ENCODE measurements at regions not wholly inside any gene's neighbourhood (a gene's known extent, or its start where the extent isn't known, plus 50 kb on each side); places are given as distances from the start of the nearest gene placed in this dataset.

DNA sequence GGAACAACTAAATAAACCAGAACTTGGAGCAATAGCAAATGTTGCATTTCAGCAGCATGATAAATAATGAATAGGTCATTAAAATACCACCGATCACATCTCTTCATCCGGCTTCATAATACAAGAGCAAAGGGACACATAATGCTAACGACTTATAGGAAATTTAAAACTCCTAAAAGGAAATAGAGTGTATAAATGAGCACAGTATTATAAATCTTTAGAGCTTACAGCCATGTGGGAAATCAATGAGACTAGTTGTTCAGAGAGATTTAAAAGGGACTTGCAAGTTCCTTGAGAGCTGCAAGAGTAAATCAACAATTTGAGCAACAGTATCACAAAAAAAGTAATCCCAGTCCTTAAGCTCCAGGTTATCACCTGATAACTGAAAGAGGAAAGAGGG lies 677.0 kb downstream of the PLOD2 start:
- TF ChIP-seq, protein P1, sequence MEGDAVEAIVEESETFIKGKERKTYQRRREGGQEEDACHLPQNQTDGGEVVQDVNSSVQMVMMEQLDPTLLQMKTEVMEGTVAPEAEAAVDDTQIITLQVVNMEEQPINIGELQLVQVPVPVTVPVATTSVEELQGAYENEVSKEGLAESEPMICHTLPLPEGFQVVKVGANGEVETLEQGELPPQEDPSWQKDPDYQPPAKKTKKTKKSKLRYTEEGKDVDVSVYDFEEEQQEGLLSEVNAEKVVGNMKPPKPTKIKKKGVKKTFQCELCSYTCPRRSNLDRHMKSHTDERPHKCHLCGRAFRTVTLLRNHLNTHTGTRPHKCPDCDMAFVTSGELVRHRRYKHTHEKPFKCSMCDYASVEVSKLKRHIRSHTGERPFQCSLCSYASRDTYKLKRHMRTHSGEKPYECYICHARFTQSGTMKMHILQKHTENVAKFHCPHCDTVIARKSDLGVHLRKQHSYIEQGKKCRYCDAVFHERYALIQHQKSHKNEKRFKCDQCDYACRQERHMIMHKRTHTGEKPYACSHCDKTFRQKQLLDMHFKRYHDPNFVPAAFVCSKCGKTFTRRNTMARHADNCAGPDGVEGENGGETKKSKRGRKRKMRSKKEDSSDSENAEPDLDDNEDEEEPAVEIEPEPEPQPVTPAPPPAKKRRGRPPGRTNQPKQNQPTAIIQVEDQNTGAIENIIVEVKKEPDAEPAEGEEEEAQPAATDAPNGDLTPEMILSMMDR (conservative IDR thresholded peaks at IDR 0.05): no peak
- no CpG with 5 or more reads among the region's 3 CpGs for WGBS (ENCODE audit: extremely low coverage, insufficient read length, low lambda C conversion rate)

More for the DNA sequence above, 677.0 kb downstream of the PLOD2 start:
- H3K23ac ChIP-seq (ENCODE audit: insufficient read length, low read depth, low read length): no peak overlapping the region
- no peak overlapping the region for H3T11ph ChIP-seq (ENCODE audit: low read length)
- no peak overlapping the region for H3K4ac ChIP-seq (ENCODE audit: low read depth, low read length)
- H2AFZ ChIP-seq (ENCODE audit: low read length): no peak overlapping the region
- H3K9me3 ChIP-seq (ENCODE audit: control insufficient read depth, low read depth, low read length): no peaks in the 10 kb centered on the region
- no peaks in the 10 kb centered on the region for H3K79me1 ChIP-seq (ENCODE audit: insufficient read depth, low read depth, low read length, poor library complexity, severe bottlenecking)
- Mint-ChIP-seq H3K4me1 (peaks cover 0 to 2% of the 10 kb centered on the region in 2 experiments; a peak in 1 of 4 replicates), H3K9me3 (peaks cover 7 to 12% of the 10 kb centered on the region in 2 experiments), H3K4me3 (no peak overlapping the region), H3K36me3 (ENCODE audit: insufficient read depth in 1 of 3, low read depth in 3 of 3) (peaks cover 4 to 6% (median 5%) of the 10 kb centered on the region in 3 experiments; a peak in 6 of 7 replicates), H3K27me3 (ENCODE audit: low read depth) (no peaks in the 10 kb centered on the region; the same call in 1 of the 2 replicates), H3K27ac (peak overlapping the region in 2 of 3 experiments; percentile 11 to 35; a peak in 3 of 7 replicates)
- H4K20me1 ChIP-seq (ENCODE audit: control insufficient read depth, insufficient read depth, insufficient read length): no peaks in the 10 kb centered on the region
- no peak overlapping the region for H2BK5ac ChIP-seq (ENCODE audit: insufficient read length, low read length)
- no peak overlapping the region for H2BK15ac ChIP-seq (ENCODE audit: low read depth, low read length)
- no peak overlapping the region for H3K56ac ChIP-seq (ENCODE audit: insufficient read length, low read depth, low read length)
- no peak overlapping the region for H3K4me2 ChIP-seq (ENCODE audit: insufficient read depth, insufficient read length, low read length)
- H3K18ac ChIP-seq (ENCODE audit: insufficient read length, low read depth, low read length): no peak overlapping the region
- no peak overlapping the region for H2BK12ac ChIP-seq (ENCODE audit: insufficient read length, low read depth, low read length)
- no peak overlapping the region for H2BK120ac ChIP-seq (ENCODE audit: low read depth, low read length, poor library complexity, severe bottlenecking)
- no peak for DNase-seq
- no peak overlapping the region for H3K14ac ChIP-seq (ENCODE audit: insufficient read depth, low read length)
- no peaks in the 10 kb centered on the region for H3K23me2 ChIP-seq (ENCODE audit: insufficient read length, low read depth, low read length, poor library complexity, severe bottlenecking)
- H3K27ac ChIP-seq (ENCODE audit: insufficient read length, low read depth, low read length): no peak overlapping the region
- H4K8ac ChIP-seq (replicated peaks; ENCODE audit: insufficient read length, low read depth, low read length): no peak overlapping the region
- no peak overlapping the region for H4K91ac ChIP-seq (ENCODE audit: insufficient read length, low read depth, low read length)
- no peak overlapping the region for H2AK5ac ChIP-seq (ENCODE audit: insufficient read length, low read length)
- H3K79me2 ChIP-seq (ENCODE audit: insufficient read depth, low read length): no peaks in the 10 kb centered on the region
- H3K4me1 ChIP-seq (ENCODE audit: insufficient read depth, low read length): no peaks in the 10 kb centered on the region
- H2BK20ac ChIP-seq (ENCODE audit: low read depth, low read length, poor library complexity, severe bottlenecking): no peak overlapping the region
- H3K27me3 ChIP-seq (ENCODE audit: insufficient read depth, low read length): no peaks in the 10 kb centered on the region
- H3K9ac ChIP-seq (ENCODE audit: extremely low read depth, insufficient read length, low read length): no peak overlapping the region
- H4K5ac ChIP-seq (ENCODE audit: insufficient read length, low read depth, low read length): no peak overlapping the region

All from H9 (cell line).